HepG2 (cell line): ENCODE measurements at regions not wholly inside any gene's neighbourhood (a gene's known extent, or its start where the extent isn't known, plus 50 kb on each side); places are given as distances from the start of the nearest gene placed in this dataset.

Source experiments
- ATAC-seq: fragments of 200-7000 bp; cut with Tn5 transposase; 3 replicates; pipeline ENCODE4 v1.9.1; 2020; ENCODE audit warnings: mild to moderate bottlenecking, moderate library complexity
- BruUV-seq: library from RNA; stranded (reverse); fragments of 400-500 nt; replicated peaks from 2 replicates; lab custom pipeline; 2021; lab: Mats Ljungman, UMichigan
- CTCF ChIA-PET: fragments of 300-600 bp; formaldehyde crosslinking; extraction: SDS; loops from one replicate; lab custom pipeline; 2021; ENCODE audit warnings: low total read pairs, inconsistent platforms, low intra/inter-chr PET ratio; lab: Yijun Ruan, JAX
- POLR2A ChIA-PET: fragments of 350-600 bp; sonication (Branson Sonifier 250); formaldehyde crosslinking; loops from one replicate; lab custom pipeline; 2020; ENCODE audit warnings: antibody characterized with exemption, inconsistent platforms; lab: Yijun Ruan, JAX
- DNase-seq: peaks from one replicate; pipeline ENCODE4 v3.0.0-alpha.2; 2015; ENCODE audit warnings: low spot score
- FAIRE-seq: peaks from 3 replicates; lab custom pipeline; 2011; peaks lifted over from hg19 to GRCh38; lab: Jason Lieb, UNC
- H2AFZ ChIP-seq: one replicate; pipeline ENCODE4 v1.6.1; 2011; ENCODE audit warnings: low read length, inconsistent platforms
- H3K27ac ChIP-seq: fragments of 300-600 bp; 3 replicates; pipeline ENCODE4 v1.8.0; 2011; ENCODE audit warnings: mixed run types, mild to moderate bottlenecking, mixed read lengths, low read length, inconsistent platforms; ENCODE audit not compliant: insufficient read depth; ENCODE audit errors: extremely low read length
- H3K27me3 ChIP-seq, 2 experiments: fragments of 200-600 bp in 1 of 2; 2 replicates in 1 of 2; 3 replicates in 1 of 2; pipeline versions ENCODE4 v1.6.0 to v1.8.0; 2011; ENCODE audit warnings: low read length in 2 of 2, mild to moderate bottlenecking in 2 of 2, moderate library complexity in 2 of 2, inconsistent platforms in 1 of 2; ENCODE audit not compliant: insufficient read depth in 2 of 2, control insufficient read depth in 1 of 2
- H3K36me3 ChIP-seq, 2 experiments: fragments of 200-600 bp in 1 of 2; replicated peaks in 1 of 2; 2 replicates in 1 of 2; 3 replicates in 1 of 2; pipeline versions ENCODE4 v1.5.1 to v1.8.0; 2011; ENCODE audit warnings: low read length in 2 of 2, inconsistent platforms in 1 of 2; ENCODE audit not compliant: insufficient read depth in 2 of 2, control insufficient read depth in 1 of 2
- H3K4me1 ChIP-seq: 2 replicates; pipeline ENCODE4 v1.5.1; 2012; ENCODE audit warnings: low read length, inconsistent platforms; ENCODE audit not compliant: insufficient read depth
- H3K4me2 ChIP-seq: 2 replicates; pipeline ENCODE4 v1.6.0; 2011; ENCODE audit warnings: low read depth, low read length, inconsistent platforms
- H3K4me3 ChIP-seq, 3 experiments: fragments of 200-600 bp in 1 of 3; sonication (generic), shearing (Covaris generic) in 1 of 3; replicated peaks in 1 of 3; 2 replicates each; pipeline ENCODE4 v1.5.1; 2011 to 2016; ENCODE audit warnings: low read length in 3 of 3, inconsistent platforms in 2 of 3, low read depth in 2 of 3, mild to moderate bottlenecking in 2 of 3, control low read depth in 1 of 3, mixed read lengths in 1 of 3; ENCODE audit not compliant: insufficient read depth in 1 of 3
- H3K79me2 ChIP-seq: one replicate; pipeline ENCODE4 v1.6.1; 2011; ENCODE audit warnings: low read length, inconsistent platforms; ENCODE audit not compliant: insufficient read depth
- H3K9ac ChIP-seq: 2 replicates; pipeline ENCODE4 v1.6.0; 2011; ENCODE audit warnings: mild to moderate bottlenecking, low read depth, low read length, inconsistent platforms; ENCODE audit not compliant: insufficient read depth
- H3K9me3 ChIP-seq: 2 replicates; pipeline ENCODE4 v1.5.1; 2012; ENCODE audit warnings: mild to moderate bottlenecking, low read length
- H4K20me1 ChIP-seq: 2 replicates; pipeline ENCODE4 v1.6.0; 2011; ENCODE audit warnings: inconsistent platforms, mild to moderate bottlenecking, low read length, moderate library complexity; ENCODE audit not compliant: insufficient read depth
- ATF7 ChIP-seq, 2 experiments: fragments of 450-650 bp in 1 of 2; sonication (generic) in 1 of 2; formaldehyde crosslinking in 1 of 2; IDR thresholded peaks; 2 replicates each; pipeline versions ENCODE4 v1.4.0 to v1.6.1; 2016 to 2020; ENCODE audit warnings: antibody characterized with exemption in 1 of 2, mild to moderate bottlenecking in 1 of 2, missing genetic modification reagents in 1 of 2
- KAT8 ChIP-seq: IDR thresholded peaks from 2 replicates; pipeline ENCODE4 v1.6.1; 2016; ENCODE audit warnings: missing genetic modification reagents, missing compliant biosample characterization
- KMT2B ChIP-seq: IDR thresholded peaks from 2 replicates; pipeline ENCODE4 v1.6.1; 2016; ENCODE audit warnings: missing genetic modification reagents, missing compliant biosample characterization
- NFKB2 ChIP-seq: sonication (generic); formaldehyde crosslinking; IDR thresholded peaks from 2 replicates; pipeline ENCODE4 v1.4.0; 2020; ENCODE audit warnings: missing genetic modification reagents, borderline replicate concordance
- NFYC ChIP-seq: IDR thresholded peaks from 2 replicates; pipeline ENCODE4 v1.6.1; 2016; ENCODE audit warnings: missing genetic modification reagents, missing compliant biosample characterization
- NR2C2 ChIP-seq: sonication (generic); formaldehyde crosslinking; IDR thresholded peaks from 2 replicates; pipeline ENCODE4 v1.4.0; 2020; ENCODE audit warnings: missing genetic modification reagents, mild to moderate bottlenecking, moderate library complexity, borderline replicate concordance
- NR2F1 ChIP-seq, 2 experiments: fragments of 450-650 bp in 1 of 2; formaldehyde crosslinking in 1 of 2; IDR thresholded peaks; 2 replicates each; pipeline versions ENCODE4 v1.5.0 to v1.6.1; 2016 to 2020; ENCODE audit warnings: mild to moderate bottlenecking in 1 of 2, missing compliant biosample characterization in 1 of 2, missing genetic modification reagents in 1 of 2, moderate library complexity in 1 of 2
- TAF15 ChIP-seq: fragments of 200-400 bp; formaldehyde crosslinking; IDR thresholded peaks from one replicate; pipeline ENCODE4 v1.6.1; 2018; ENCODE audit warnings: mild to moderate bottlenecking, low read depth, low read length; ENCODE audit not compliant: poor library complexity, severe bottlenecking
- YY1 ChIP-seq: IDR thresholded peaks from 2 replicates; pipeline ENCODE4 v1.6.1; 2011; ENCODE audit warnings: low read length, low read depth, moderate library complexity, mild to moderate bottlenecking; ENCODE audit not compliant: insufficient read depth, insufficient replicate concordance
- ZBTB7A ChIP-seq: sonication (generic); formaldehyde crosslinking; IDR thresholded peaks from 2 replicates; pipeline ENCODE4 v1.8.0; 2022; ENCODE audit warnings: mild to moderate bottlenecking, missing genetic modification reagents
- ZFAT ChIP-seq: sonication (generic); formaldehyde crosslinking; conservative IDR thresholded peaks from 2 replicates; pipeline ENCODE4 v1.8.1; 2023; ENCODE audit warnings: missing genetic modification reagents, inconsistent platforms
- ZNF619 ChIP-seq: sonication (generic); formaldehyde crosslinking; IDR thresholded peaks from 2 replicates; pipeline ENCODE4 v1.4.0; 2020; ENCODE audit warnings: mild to moderate bottlenecking, missing genetic modification reagents
- ZNF749 ChIP-seq: sonication (generic); formaldehyde crosslinking; IDR thresholded peaks from 2 replicates; pipeline ENCODE4 v1.8.0; 2022; ENCODE audit warnings: mild to moderate bottlenecking, missing genetic modification reagents, moderate library complexity, borderline replicate concordance
- ZSCAN30 ChIP-seq: sonication (generic); formaldehyde crosslinking; IDR thresholded peaks from 2 replicates; pipeline ENCODE4 v1.5.0; 2020; ENCODE audit warnings: mild to moderate bottlenecking, missing genetic modification reagents
- WGBS: methylation state at CpG from one replicate; pipeline ENCODE4 v1.1.6; 2017; ENCODE audit warnings: low lambda C conversion rate; 5-methylcytosine and 5-hydroxymethylcytosine counted together
- in situ Hi-C: cut with HindIII; loops from 2 replicates; pipeline ENCODE4 v1.10.0; 2017; ENCODE audit warnings: low pct_unique_long_range_greater_than_20kb; ENCODE audit not compliant: extremely low pct_ligation_motif_present
- intact Hi-C: fragments of 100-400 bp; cut with micrococcal nuclease; formaldehyde crosslinking; loops from one replicate; pipeline ENCODE4 v1.10.0; 2022; ENCODE audit not compliant: unreplicated experiment
- TF ChIP-seq, protein P1 (sequence below): IDR thresholded peaks from 2 replicates; pipeline ENCODE4 v1.6.1; 2016; ENCODE audit warnings: low read depth, control low read depth
- TF ChIP-seq, protein P2 (sequence below): sonication (generic); formaldehyde crosslinking; conservative IDR thresholded peaks from 2 replicates; pipeline ENCODE4 v1.8.0; 2022; ENCODE audit warnings: missing genetic modification reagents
- TF ChIP-seq, protein P3 (sequence below): fragments of 450-650 bp; IDR thresholded peaks from 2 replicates; pipeline ENCODE4 v1.6.1; 2017
- TF ChIP-seq, protein P4 (sequence below): sonication (generic); formaldehyde crosslinking; IDR thresholded peaks from 2 replicates; pipeline ENCODE4 v1.9.0; 2021; ENCODE audit warnings: missing genetic modification reagents, mild to moderate bottlenecking, borderline replicate concordance

DNA sequence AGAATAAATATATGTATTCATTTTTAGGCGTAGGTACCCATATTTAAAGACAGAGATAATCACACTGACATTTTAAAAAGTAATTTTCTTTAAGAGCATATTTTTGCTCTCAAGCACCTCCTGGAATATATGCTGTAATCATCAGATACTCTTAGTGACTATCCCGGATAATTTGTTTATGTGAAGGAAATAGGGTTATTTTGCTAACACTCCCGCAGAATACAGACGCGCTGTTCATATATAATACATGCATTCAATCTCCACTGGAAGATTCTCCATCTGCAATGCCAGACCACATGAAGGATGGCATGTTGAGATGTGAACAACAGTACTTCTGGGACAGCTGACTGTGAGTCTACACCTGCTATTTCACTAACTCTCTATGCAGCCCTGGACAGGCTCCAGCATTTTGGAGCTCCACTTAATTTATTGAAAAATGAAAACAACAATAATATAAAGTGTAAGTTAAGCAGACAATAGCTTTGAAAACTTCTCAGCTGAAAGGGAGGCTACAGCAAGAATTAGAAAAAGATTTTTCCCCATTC, 430.6 kb downstream of the TMX3 start:
- in situ Hi-C loops: no loop called here
- 31% methylated on average over 5 of the region's 5 CpGs for WGBS
- no peak overlapping the region for H3K9ac ChIP-seq

More for the DNA sequence above, 430.6 kb downstream of the TMX3 start:
- ChIA-PET POLR2A (no interaction called here), CTCF (no interaction called here)
- H3K9me3 ChIP-seq: no peaks in the 10 kb centered on the region
- no peaks in the 10 kb centered on the region for H3K79me2 ChIP-seq
- H3K4me3 ChIP-seq: no peak overlapping the region
- no peak overlapping the region for H3K27ac ChIP-seq
- intact Hi-C loops: no loop called here
- no peaks in the 10 kb centered on the region for H3K27me3 ChIP-seq
- H3K4me2 ChIP-seq: no peak overlapping the region
- no peaks in the 10 kb centered on the region for H3K4me1 ChIP-seq
- H4K20me1 ChIP-seq: no peaks in the 10 kb centered on the region
- BruUV-seq: no TSS peak
- TF ChIP-seq ZNF619 (CRISPR knock-in tag): no peak
- TF ChIP-seq NR2F1 (CRISPR knock-in tag; IDR thresholded peaks at IDR 0.05): no peak
- TF ChIP-seq TAF15: no peak
- no peak for TF ChIP-seq ZFAT (CRISPR knock-in tag)
- no peak for TF ChIP-seq KAT8
- TF ChIP-seq NFYC (CRISPR knock-in tag): no peak
- TF ChIP-seq YY1: no peak
- TF ChIP-seq, protein P1, sequence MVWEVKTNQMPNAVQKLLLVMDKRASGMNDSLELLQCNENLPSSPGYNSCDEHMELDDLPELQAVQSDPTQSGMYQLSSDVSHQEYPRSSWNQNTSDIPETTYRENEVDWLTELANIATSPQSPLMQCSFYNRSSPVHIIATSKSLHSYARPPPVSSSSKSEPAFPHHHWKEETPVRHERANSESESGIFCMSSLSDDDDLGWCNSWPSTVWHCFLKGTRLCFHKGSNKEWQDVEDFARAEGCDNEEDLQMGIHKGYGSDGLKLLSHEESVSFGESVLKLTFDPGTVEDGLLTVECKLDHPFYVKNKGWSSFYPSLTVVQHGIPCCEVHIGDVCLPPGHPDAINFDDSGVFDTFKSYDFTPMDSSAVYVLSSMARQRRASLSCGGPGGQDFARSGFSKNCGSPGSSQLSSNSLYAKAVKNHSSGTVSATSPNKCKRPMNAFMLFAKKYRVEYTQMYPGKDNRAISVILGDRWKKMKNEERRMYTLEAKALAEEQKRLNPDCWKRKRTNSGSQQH (CRISPR knock-in tag): no peak
- TF ChIP-seq NFKB2 (CRISPR knock-in tag): no peak
- TF ChIP-seq ATF7 (IDR thresholded peaks at IDR 0.05): no peak
- TF ChIP-seq ATF7 (CRISPR knock-in tag; IDR thresholded peaks at IDR 0.05): no peak
- TF ChIP-seq, protein P2, sequence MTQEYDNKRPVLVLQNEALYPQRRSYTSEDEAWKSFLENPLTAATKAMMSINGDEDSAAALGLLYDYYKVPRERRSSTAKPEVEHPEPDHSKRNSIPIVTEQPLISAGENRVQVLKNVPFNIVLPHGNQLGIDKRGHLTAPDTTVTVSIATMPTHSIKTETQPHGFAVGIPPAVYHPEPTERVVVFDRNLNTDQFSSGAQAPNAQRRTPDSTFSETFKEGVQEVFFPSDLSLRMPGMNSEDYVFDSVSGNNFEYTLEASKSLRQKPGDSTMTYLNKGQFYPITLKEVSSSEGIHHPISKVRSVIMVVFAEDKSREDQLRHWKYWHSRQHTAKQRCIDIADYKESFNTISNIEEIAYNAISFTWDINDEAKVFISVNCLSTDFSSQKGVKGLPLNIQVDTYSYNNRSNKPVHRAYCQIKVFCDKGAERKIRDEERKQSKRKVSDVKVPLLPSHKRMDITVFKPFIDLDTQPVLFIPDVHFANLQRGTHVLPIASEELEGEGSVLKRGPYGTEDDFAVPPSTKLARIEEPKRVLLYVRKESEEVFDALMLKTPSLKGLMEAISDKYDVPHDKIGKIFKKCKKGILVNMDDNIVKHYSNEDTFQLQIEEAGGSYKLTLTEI: no peak
- TF ChIP-seq ZBTB7A: no peak
- no peak for TF ChIP-seq ZSCAN30 (CRISPR knock-in tag)
- no peak for TF ChIP-seq NR2C2
- TF ChIP-seq KMT2B: no peak
- TF ChIP-seq ZNF749 (CRISPR knock-in tag): no peak
- TF ChIP-seq, protein P3, sequence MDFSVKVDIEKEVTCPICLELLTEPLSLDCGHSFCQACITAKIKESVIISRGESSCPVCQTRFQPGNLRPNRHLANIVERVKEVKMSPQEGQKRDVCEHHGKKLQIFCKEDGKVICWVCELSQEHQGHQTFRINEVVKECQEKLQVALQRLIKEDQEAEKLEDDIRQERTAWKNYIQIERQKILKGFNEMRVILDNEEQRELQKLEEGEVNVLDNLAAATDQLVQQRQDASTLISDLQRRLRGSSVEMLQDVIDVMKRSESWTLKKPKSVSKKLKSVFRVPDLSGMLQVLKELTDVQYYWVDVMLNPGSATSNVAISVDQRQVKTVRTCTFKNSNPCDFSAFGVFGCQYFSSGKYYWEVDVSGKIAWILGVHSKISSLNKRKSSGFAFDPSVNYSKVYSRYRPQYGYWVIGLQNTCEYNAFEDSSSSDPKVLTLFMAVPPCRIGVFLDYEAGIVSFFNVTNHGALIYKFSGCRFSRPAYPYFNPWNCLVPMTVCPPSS: no peak
- TF ChIP-seq, protein P4, sequence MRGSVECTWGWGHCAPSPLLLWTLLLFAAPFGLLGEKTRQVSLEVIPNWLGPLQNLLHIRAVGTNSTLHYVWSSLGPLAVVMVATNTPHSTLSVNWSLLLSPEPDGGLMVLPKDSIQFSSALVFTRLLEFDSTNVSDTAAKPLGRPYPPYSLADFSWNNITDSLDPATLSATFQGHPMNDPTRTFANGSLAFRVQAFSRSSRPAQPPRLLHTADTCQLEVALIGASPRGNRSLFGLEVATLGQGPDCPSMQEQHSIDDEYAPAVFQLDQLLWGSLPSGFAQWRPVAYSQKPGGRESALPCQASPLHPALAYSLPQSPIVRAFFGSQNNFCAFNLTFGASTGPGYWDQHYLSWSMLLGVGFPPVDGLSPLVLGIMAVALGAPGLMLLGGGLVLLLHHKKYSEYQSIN (CRISPR knock-in tag): no peak
- DNase-seq (no peak), FAIRE-seq (no peak), ATAC-seq (no peak)
- no peaks in the 10 kb centered on the region for H3K36me3 ChIP-seq
- H2AFZ ChIP-seq: no peak overlapping the region
